SU-DHL-6 (cell line): ENCODE measurements at regions not wholly inside any gene's neighbourhood (a gene's known extent, or its start where the extent isn't known, plus 50 kb on each side); places are given as distances from the start of the nearest gene placed in this dataset.

Experiments
- H2AFZ ChIP-seq: fragments of 200-600 bp; sonication (generic); 2 replicates; pipeline ENCODE4 v1.6.1; 2014; ENCODE audit warnings: low read depth, mild to moderate bottlenecking, moderate library complexity, mixed read lengths, antibody characterized with exemption, low read length; ENCODE audit not compliant: severe bottlenecking
- H3F3A ChIP-seq: fragments of 200-600 bp; shearing (Covaris generic); 2 replicates; pipeline ENCODE4 v1.6.0; 2016; ENCODE audit warnings: antibody characterized with exemption, mild to moderate bottlenecking; ENCODE audit not compliant: insufficient read depth
- H3K27ac ChIP-seq: fragments of 200-600 bp; sonication (generic); 2 replicates; pipeline ENCODE4 v1.5.1; 2016; ENCODE audit warnings: low read depth, mild to moderate bottlenecking, low read length, moderate library complexity, mixed read lengths
- H3K27me3 ChIP-seq: fragments of 200-600 bp; sonication (generic), shearing (Covaris generic); 2 replicates; pipeline ENCODE4 v1.6.0; 2014; ENCODE audit warnings: mild to moderate bottlenecking, low read length
- H3K36me3 ChIP-seq: fragments of 200-600 bp; sonication (generic); 2 replicates; pipeline ENCODE4 v1.6.1; 2014; ENCODE audit warnings: mild to moderate bottlenecking, low read length, mixed read lengths
- H3K4me2 ChIP-seq: fragments of 300-600, 200-600 bp; shearing (Covaris generic), sonication (generic); 2 replicates; pipeline ENCODE4 v1.6.0; 2014; ENCODE audit warnings: low read length, low read depth, mild to moderate bottlenecking; ENCODE audit not compliant: poor library complexity, severe bottlenecking
- H3K4me3 ChIP-seq: fragments of 200-600 bp; sonication (generic); 2 replicates; pipeline ENCODE4 v1.5.1; 2014; ENCODE audit warnings: antibody characterized with exemption, low read length, mild to moderate bottlenecking, mixed read lengths; ENCODE audit not compliant: insufficient read depth, poor library complexity, severe bottlenecking
- H3K79me2 ChIP-seq: fragments of 200-600 bp; sonication (generic); 2 replicates; pipeline ENCODE4 v1.6.1; 2014; ENCODE audit warnings: mild to moderate bottlenecking, low read length, moderate library complexity; ENCODE audit not compliant: insufficient read depth
- H3K9ac ChIP-seq: fragments of 200-600 bp; sonication (generic); 2 replicates; pipeline ENCODE4 v1.7.0; 2014; ENCODE audit warnings: mild to moderate bottlenecking, low read length
- H3K9me2 ChIP-seq: fragments of 200-600 bp; sonication (generic); replicated peaks from 2 replicates; pipeline ENCODE4 v1.6.1; 2014; ENCODE audit warnings: low read length; ENCODE audit not compliant: insufficient read depth
- H3K9me3 ChIP-seq: fragments of 200-600 bp; sonication (generic); 2 replicates; pipeline ENCODE4 v1.6.1; 2014; ENCODE audit warnings: low read length, mixed read lengths; ENCODE audit not compliant: insufficient read depth
- H4K20me1 ChIP-seq: fragments of 200-600 bp; sonication (generic); 2 replicates; pipeline ENCODE4 v1.6.1; 2014; ENCODE audit warnings: low read depth, mild to moderate bottlenecking, antibody characterized with exemption, low read length, moderate library complexity, mixed read lengths
- EZH2phosphoT487 ChIP-seq: fragments of 200-600 bp; sonication (generic), shearing (Covaris generic); conservative IDR thresholded peaks from 2 replicates; pipeline ENCODE4 v1.6.1; 2018; ENCODE audit warnings: mild to moderate bottlenecking, antibody characterized with exemption, low read length, moderate library complexity, mixed read lengths
- TF ChIP-seq, protein P1 (sequence below): fragments of 200-600 bp; sonication (generic); IDR thresholded peaks from one replicate; pipeline ENCODE4 v1.5.1; 2017; ENCODE audit warnings: antibody characterized with exemption, mild to moderate bottlenecking, low read length, moderate library complexity; ENCODE audit not compliant: insufficient read depth, poor library complexity, severe bottlenecking

DNA sequence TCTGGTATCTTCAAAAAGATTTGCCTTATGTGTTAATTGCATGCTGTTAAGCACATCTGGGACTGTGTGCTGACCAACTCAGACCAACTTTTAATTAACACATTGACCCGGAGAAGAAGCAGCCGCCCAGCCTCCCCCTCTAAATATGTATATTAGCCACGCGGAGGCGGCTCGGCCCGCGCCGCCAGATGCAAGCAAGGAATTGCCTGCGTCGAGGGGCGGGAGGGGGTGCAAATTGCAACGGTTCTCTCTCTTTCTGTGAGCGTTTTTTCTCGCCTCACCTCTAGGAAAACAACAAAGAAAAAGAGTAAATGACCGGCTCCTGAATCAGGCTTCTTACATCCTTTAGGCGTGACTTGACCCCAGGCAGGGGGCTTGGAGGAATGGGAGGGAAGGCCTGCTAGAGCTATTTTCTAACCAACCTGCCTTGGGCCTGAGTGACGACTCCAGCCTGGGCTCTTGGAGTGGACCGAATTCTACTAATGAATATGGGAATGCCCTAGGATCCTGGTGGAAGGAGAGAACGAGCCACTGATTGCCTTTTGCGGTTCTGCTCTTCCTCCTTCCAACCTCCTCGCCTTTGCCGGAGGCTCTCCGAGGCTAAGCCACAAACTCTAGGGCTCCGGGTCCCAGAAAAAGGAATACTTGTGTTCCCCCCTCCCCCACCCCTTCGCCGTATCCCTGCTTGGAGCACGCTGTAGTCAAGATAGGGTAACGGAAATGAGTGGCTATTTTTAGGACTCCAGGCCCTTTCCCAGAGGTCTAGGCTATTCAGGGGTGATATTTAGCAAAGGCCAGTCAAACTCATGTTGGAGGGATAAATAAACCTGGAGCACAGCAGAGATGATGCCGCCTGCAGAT is 417.0 kb upstream of the ESRRG start:
- H3K27me3 ChIP-seq: no peaks in the 10 kb centered on the region
- H2AFZ ChIP-seq: no peak overlapping the region
- H3K4me2 ChIP-seq: no peak overlapping the region
- H3K9me2 ChIP-seq: no peaks in the 10 kb centered on the region
- H3K9ac ChIP-seq: no peak overlapping the region
- TF ChIP-seq, protein P1, sequence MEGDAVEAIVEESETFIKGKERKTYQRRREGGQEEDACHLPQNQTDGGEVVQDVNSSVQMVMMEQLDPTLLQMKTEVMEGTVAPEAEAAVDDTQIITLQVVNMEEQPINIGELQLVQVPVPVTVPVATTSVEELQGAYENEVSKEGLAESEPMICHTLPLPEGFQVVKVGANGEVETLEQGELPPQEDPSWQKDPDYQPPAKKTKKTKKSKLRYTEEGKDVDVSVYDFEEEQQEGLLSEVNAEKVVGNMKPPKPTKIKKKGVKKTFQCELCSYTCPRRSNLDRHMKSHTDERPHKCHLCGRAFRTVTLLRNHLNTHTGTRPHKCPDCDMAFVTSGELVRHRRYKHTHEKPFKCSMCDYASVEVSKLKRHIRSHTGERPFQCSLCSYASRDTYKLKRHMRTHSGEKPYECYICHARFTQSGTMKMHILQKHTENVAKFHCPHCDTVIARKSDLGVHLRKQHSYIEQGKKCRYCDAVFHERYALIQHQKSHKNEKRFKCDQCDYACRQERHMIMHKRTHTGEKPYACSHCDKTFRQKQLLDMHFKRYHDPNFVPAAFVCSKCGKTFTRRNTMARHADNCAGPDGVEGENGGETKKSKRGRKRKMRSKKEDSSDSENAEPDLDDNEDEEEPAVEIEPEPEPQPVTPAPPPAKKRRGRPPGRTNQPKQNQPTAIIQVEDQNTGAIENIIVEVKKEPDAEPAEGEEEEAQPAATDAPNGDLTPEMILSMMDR: no peak
- no peak for TF ChIP-seq EZH2phosphoT487
- H3K79me2 ChIP-seq: no peaks in the 10 kb centered on the region
- H3K27ac ChIP-seq: no peak overlapping the region
- no peaks in the 10 kb centered on the region for H3F3A ChIP-seq
- H4K20me1 ChIP-seq: no peaks in the 10 kb centered on the region
- no peaks in the 10 kb centered on the region for H3K36me3 ChIP-seq
- no peaks in the 10 kb centered on the region for H3K9me3 ChIP-seq
- H3K4me3 ChIP-seq: no peak overlapping the region

DNA sequence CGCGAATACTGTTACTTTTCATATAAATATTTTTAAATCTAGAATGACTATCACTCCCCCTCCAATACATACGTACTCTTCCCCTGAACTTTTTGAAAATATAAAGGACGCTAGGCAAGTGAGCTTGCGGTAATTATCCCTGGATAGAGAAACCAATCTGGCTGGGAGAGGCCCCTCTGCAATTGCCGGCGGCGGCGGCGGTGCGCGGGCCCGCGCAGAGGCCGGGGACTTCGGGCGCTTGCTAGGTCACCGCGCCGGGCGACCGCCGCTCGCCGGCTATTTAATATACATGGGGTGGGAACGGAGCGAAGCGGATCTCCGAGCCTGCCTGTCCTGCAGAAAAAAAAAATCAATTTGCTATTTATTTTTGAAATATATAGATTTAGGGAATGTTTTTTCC is 416.3 kb upstream of the ESRRG start:
- Histone ChIP-seq H3K27me3 (no peaks in the 10 kb centered on the region), H4K20me1 (no peaks in the 10 kb centered on the region), H3K4me2 (no peak overlapping the region), H3K9me2 (no peaks in the 10 kb centered on the region), H3K79me2 (no peaks in the 10 kb centered on the region), H3F3A (no peaks in the 10 kb centered on the region), H3K9ac (no peak overlapping the region), H3K27ac (no peak overlapping the region), H3K4me3 (no peak overlapping the region), H2AFZ (no peak overlapping the region), H3K9me3 (no peaks in the 10 kb centered on the region), H3K36me3 (no peaks in the 10 kb centered on the region)
- TF ChIP-seq, protein P1: no peak
- TF ChIP-seq EZH2phosphoT487: no peak

DNA sequence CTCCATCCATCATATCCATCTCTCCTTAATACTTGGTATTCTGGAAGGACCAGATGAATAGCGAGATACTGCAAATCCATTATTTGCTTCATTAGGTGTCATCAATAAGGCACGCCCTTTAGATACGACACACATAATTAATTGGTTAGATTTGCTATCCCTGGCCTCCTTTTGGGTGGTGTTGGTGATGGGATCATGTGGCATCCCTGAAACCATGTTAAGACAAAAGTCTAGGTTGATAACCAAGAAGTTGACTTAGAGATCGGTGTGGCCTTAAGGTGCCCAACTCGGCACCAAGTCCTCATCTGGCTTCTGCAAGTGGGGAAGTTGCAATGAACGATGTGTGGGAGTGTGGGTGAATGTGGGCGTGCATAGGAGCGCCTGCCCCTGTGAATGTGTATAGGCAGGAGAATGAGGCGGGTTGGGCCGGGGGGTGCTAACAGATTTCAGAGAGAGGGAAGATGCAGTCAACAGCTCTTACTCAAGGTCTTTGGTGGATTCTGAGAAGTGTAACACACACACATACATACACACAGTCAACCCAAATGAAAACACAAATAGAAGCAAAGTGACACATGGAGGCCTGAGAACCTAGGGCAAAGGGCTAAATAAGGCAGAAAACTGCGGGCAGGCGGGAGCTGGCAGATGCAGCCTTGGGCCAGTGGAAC is 415.7 kb upstream of the ESRRG start:
- Histone ChIP-seq H3K27me3 (no peaks in the 10 kb centered on the region), H3K9me3 (no peaks in the 10 kb centered on the region), H3K36me3 (no peaks in the 10 kb centered on the region), H4K20me1 (no peaks in the 10 kb centered on the region), H3F3A (no peaks in the 10 kb centered on the region), H2AFZ (no peak overlapping the region), H3K27ac (no peak overlapping the region), H3K9ac (no peak overlapping the region), H3K79me2 (no peaks in the 10 kb centered on the region), H3K4me2 (no peak overlapping the region), H3K4me3 (no peak overlapping the region), H3K9me2 (no peaks in the 10 kb centered on the region)
- TF ChIP-seq, protein P1: no peak
- TF ChIP-seq EZH2phosphoT487: no peak
